Omental fat pad (tissue), 3 donors: ENCODE measurements at regions not wholly inside any gene's neighbourhood (a gene's known extent, or its start where the extent isn't known, plus 50 kb on each side); places are given as distances from the start of the nearest gene placed in this dataset.

ENCODE experiments used
- ATAC-seq: fragments of 150-250 bp; one replicate; pipeline ENCODE4 v1.9.1; 2016; ENCODE audit warnings: mild to moderate bottlenecking, moderate library complexity; ENCODE audit not compliant: low FRiP score
- DNase-seq: peaks from one replicate; pipeline ENCODE4 v3.0.0-alpha.2; 2019; ENCODE audit warnings: low spot score
- TF ChIP-seq, protein P1 (sequence below), 3 donors: fragments of 450-650 bp; IDR thresholded peaks; one replicate each; pipeline ENCODE4 v1.5.1; 2016 to 2017; ENCODE audit warnings: antibody characterized with exemption in 3 of 3, mild to moderate bottlenecking in 3 of 3, moderate library complexity in 2 of 3

DNA sequence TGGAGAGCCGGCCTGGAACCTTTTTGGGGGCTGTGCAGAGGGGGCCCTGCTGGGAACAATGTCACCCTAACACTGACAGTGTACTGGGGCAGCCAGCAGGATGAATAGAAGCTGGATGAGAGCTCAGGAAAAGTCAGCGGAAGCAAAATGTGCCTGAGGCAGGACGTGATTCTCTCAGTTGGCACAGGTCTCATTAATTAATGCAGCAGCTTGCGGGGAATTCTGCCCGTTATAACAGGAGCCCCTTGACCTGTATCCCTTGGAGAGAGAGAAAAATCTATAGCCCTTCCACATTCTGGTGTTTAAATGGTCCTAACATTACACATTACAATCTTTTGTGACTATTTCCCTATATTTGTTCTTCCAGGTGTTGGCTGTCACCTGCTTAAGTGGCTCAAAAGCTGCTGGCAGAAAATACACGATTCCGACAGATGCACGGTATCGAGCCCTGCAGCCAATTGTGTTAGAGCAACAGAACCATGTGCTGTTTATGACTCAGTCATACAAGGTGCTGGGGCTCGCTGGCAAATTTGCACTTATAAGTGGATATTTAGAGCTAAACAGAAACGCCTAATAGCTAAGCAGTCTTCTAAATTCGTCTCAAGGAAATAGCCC lies 854.7 kb downstream of the AACS start:
- TF ChIP-seq, protein P1, sequence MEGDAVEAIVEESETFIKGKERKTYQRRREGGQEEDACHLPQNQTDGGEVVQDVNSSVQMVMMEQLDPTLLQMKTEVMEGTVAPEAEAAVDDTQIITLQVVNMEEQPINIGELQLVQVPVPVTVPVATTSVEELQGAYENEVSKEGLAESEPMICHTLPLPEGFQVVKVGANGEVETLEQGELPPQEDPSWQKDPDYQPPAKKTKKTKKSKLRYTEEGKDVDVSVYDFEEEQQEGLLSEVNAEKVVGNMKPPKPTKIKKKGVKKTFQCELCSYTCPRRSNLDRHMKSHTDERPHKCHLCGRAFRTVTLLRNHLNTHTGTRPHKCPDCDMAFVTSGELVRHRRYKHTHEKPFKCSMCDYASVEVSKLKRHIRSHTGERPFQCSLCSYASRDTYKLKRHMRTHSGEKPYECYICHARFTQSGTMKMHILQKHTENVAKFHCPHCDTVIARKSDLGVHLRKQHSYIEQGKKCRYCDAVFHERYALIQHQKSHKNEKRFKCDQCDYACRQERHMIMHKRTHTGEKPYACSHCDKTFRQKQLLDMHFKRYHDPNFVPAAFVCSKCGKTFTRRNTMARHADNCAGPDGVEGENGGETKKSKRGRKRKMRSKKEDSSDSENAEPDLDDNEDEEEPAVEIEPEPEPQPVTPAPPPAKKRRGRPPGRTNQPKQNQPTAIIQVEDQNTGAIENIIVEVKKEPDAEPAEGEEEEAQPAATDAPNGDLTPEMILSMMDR (IDR thresholded peaks at IDR 0.05): no peak
- ATAC-seq: no peak

DNA sequence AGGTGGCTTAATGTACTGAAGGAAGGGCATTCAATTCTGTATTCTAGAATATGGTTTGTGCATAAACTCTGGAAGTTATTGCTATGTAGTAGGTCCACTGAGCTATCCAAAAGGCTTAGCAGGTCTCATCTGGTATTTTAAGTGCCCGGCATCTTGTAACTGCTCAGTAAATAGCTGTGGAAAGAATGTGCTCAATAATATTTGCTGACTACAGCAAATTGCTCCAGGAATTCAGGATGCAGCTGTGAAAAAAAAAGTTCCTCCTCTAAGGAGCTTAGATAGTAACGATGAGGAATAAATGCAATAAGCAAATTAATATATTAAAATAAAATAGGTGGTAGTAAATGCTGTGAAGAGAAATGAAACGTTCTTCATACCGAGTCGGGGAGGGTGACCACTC lies 857.1 kb downstream of the AACS start:
- no peak for ATAC-seq

More for the DNA sequence above, 854.7 kb downstream of the AACS start:
- DNase-seq: no peak

GRCh38 chr12:125936502-125936901 lies 871.3 kb downstream of the AACS start:
- DNase-seq (no peak), ATAC-seq (no peak)
- TF ChIP-seq, protein P1 (IDR thresholded peaks at IDR 0.05): no peak

More for the DNA sequence above, 857.1 kb downstream of the AACS start:
- TF ChIP-seq, protein P1 (IDR thresholded peaks at IDR 0.05): no peak
- DNase-seq: no peak

- no peak for DNase-seq
- TF ChIP-seq, protein P1 (IDR thresholded peaks at IDR 0.05): no peak
- no peak for ATAC-seq
Observed at GRCh38 chr12:125944446-125944845, 879.2 kb downstream of the AACS start.

- TF ChIP-seq, protein P1 (IDR thresholded peaks at IDR 0.05): no peak
- ATAC-seq: no peak
Observed at GRCh38 chr12:125949471-125949870, 884.2 kb downstream of the AACS start.

GRCh38 chr12:125954362-125954761 lies 889.1 kb downstream of the AACS start:
- DNase-seq: no peak
- TF ChIP-seq, protein P1 (IDR thresholded peaks at IDR 0.05): no peak
- ATAC-seq: no peak

More at GRCh38 chr12:125949471-125949870, 884.2 kb downstream of the AACS start:
- no peak for DNase-seq

DNA sequence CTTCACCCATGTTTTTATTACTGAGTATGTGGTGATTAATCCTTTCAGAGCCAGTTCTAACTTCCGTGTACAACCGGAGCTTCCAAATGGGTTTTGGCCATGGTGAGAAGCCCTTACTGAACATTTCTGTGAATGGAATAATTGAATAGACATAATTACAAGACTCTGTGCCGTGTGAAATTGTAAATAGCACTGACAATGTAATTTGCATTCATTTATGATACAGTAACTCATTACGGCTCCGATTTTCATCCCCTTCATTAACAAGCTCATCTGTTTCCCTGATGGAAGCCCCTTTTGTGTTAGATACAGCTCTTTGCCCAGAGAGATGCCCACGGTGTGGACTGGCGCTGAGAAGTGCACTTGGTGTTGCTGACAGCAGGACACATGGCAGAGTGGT lies 891.0 kb downstream of the AACS start:
- no peak for DNase-seq
- TF ChIP-seq, protein P1 (IDR thresholded peaks at IDR 0.05): no peak
- ATAC-seq: no peak
